ENCODE measurements at regions not wholly inside any gene's neighbourhood (a gene's known extent, or its start where the extent isn't known, plus 50 kb on each side); places are given as distances from the start of the nearest gene placed in this dataset.

DNA sequence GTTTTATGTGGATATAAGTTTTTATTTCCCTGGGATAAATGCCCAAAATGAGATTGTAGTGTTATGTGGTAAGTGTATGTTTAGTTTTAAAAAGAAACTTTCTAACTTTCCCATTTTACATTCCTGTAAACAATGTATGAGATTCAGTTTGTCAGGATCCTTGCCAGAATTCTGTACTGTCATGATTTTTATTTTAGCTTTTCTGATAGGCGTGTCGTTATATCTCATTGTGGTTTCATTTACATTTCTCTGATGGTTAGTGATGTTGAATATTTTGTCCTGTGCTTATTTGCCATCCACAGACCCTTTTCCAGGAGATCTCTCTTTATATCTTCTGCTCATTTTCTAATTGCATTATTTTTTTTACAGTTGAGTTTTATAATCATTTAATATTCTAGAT is 245.6 kb upstream of the CDH2 start:
- TF ChIP-seq EP300 (IDR thresholded peaks at IDR 0.05; ENCODE audit: borderline replicate concordance in 1 of 2, low read depth in 2 of 2, low read length in 2 of 2) (no peak), BCL11A (IDR thresholded peaks at IDR 0.05; ENCODE audit: low read depth in 2 of 2, low read length in 2 of 2) (no peak), CBX5 (IDR thresholded peaks at IDR 0.05; ENCODE audit: low read depth, low read length) (no peak), YY1 (IDR thresholded peaks at IDR 0.05; ENCODE audit: low read depth, low read length) (no peak), TCF12 (IDR thresholded peaks at IDR 0.05; ENCODE audit: low read depth, low read length) (no peak)
